Neutrophil (primary cell): ENCODE measurements at regions not wholly inside any gene's neighbourhood (a gene's known extent, or its start where the extent isn't known, plus 50 kb on each side); places are given as distances from the start of the nearest gene placed in this dataset.

Experiments used
- H3K27ac ChIP-seq: fragments of 200-600 bp; sonication (generic); 2 replicates; pipeline ENCODE4 v1.5.1; 2016; ENCODE audit warnings: mild to moderate bottlenecking, moderate library complexity
- H3K27me3 ChIP-seq: fragments of 200-600 bp; sonication (generic); 2 replicates; pipeline ENCODE4 v1.6.0; 2016; ENCODE audit warnings: mild to moderate bottlenecking
- H3K36me3 ChIP-seq: fragments of 200-600 bp; sonication (generic); 2 replicates; pipeline ENCODE4 v1.5.1; 2017
- H3K4me1 ChIP-seq, 2 experiments: fragments of 200-600 bp in 1 of 2; sonication (generic) in 1 of 2; 1 replicate in 1 of 2; 2 replicates in 1 of 2; pipeline versions ENCODE4 v1.5.1 to v1.6.1; 2013 to 2016; ENCODE audit warnings: low read depth in 1 of 2, low read length in 1 of 2, mild to moderate bottlenecking in 1 of 2, moderate library complexity in 1 of 2; ENCODE audit not compliant: control insufficient read depth in 1 of 2, insufficient read depth in 1 of 2
- H3K4me3 ChIP-seq, 2 experiments: fragments of 200-600 bp in 1 of 2; sonication (generic) in 1 of 2; 1 replicate in 1 of 2; 2 replicates in 1 of 2; pipeline ENCODE4 v1.5.1; 2013 to 2016; ENCODE audit warnings: low read depth in 1 of 2, low read length in 1 of 2, mild to moderate bottlenecking in 1 of 2, moderate library complexity in 1 of 2
- H3K9me3 ChIP-seq: fragments of 200-600 bp; sonication (generic); 2 replicates; pipeline ENCODE4 v1.5.1; 2016
- TF ChIP-seq, protein P1 (sequence below): fragments of 200-600 bp; sonication (generic); IDR thresholded peaks from 2 replicates; pipeline ENCODE4 v1.5.1; 2016; ENCODE audit warnings: antibody characterized with exemption

DNA sequence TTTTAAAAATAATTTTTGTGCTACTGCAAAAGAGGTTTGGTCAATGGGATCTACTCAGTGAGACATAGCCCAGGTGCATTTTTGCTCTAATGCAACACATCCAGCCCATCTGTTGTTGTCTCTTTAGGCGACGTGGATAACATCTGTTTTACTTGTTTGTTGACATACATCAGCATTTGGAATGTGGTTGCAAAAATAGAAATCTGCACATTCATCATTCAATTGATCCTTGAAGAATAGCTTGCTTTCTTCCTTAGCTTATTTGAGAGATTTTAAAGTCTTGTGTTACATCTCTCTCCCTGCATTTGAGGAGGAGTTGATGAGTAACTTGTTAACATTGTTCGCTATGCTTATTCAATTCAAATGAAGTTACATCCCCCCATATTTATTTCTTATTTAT lies 1202.3 kb downstream of the NSUN3 start:
- no peaks in the 10 kb centered on the region for H3K27me3 ChIP-seq
- no peaks in the 10 kb centered on the region for H3K4me1 ChIP-seq
- no peak overlapping the region for H3K4me3 ChIP-seq
- no peaks in the 10 kb centered on the region for H3K9me3 ChIP-seq
- H3K36me3 ChIP-seq, result no peaks in the 10 kb centered on the region
- TF ChIP-seq, protein P1, sequence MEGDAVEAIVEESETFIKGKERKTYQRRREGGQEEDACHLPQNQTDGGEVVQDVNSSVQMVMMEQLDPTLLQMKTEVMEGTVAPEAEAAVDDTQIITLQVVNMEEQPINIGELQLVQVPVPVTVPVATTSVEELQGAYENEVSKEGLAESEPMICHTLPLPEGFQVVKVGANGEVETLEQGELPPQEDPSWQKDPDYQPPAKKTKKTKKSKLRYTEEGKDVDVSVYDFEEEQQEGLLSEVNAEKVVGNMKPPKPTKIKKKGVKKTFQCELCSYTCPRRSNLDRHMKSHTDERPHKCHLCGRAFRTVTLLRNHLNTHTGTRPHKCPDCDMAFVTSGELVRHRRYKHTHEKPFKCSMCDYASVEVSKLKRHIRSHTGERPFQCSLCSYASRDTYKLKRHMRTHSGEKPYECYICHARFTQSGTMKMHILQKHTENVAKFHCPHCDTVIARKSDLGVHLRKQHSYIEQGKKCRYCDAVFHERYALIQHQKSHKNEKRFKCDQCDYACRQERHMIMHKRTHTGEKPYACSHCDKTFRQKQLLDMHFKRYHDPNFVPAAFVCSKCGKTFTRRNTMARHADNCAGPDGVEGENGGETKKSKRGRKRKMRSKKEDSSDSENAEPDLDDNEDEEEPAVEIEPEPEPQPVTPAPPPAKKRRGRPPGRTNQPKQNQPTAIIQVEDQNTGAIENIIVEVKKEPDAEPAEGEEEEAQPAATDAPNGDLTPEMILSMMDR, result no peak
- no peak overlapping the region for H3K27ac ChIP-seq

DNA sequence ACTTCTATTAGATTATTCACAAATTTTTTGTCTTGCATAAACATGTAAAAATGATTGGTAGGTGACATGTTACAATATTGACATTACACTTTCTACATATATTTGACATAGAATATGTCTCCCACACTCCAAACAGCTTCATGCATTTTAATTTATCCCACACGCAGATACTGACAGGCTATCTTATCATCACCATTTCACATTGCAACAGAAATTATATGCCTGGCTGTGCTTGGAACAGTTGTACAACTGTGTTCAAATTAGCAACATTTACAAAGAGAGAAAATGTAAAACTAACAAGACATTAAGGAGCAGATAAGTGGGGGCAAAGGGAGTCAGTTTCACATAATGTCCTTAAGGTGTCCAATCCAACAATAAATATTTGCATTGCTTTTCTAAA lies 1208.5 kb downstream of the NSUN3 start:
- Histone ChIP-seq H3K4me3 (no peak overlapping the region), H3K27ac (no peak overlapping the region), H3K4me1 (no peaks in the 10 kb centered on the region), H3K9me3 (no peaks in the 10 kb centered on the region), H3K27me3 (no peaks in the 10 kb centered on the region), H3K36me3 (no peaks in the 10 kb centered on the region)
- TF ChIP-seq, protein P1, result no peak

DNA sequence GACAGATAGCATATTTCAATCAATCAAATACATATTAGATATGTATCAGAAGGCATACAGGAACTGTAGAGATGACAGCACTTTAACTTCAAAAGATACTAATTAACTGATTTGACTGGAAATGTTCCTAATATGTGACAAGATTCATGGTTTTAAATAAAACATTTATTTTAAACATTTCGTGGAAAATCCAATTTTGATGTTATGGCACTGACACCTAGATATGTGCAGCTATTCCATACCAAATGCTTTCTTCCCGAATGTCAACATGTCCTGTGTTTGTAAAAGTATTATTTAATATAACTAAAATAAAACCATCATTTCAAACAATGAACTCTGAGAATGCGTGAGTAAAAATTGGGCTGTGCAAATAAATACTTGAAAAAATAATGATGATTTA lies 1209.3 kb downstream of the NSUN3 start:
- H3K4me3 ChIP-seq, result no peak overlapping the region
- no peaks in the 10 kb centered on the region for H3K36me3 ChIP-seq
- H3K4me1 ChIP-seq, result no peaks in the 10 kb centered on the region
- TF ChIP-seq, protein P1, result no peak
- H3K27me3 ChIP-seq, result no peaks in the 10 kb centered on the region
- H3K27ac ChIP-seq, result no peak overlapping the region
- H3K9me3 ChIP-seq, result no peaks in the 10 kb centered on the region

GRCh38 chr3:95272781-95273180 lies 1209.9 kb downstream of the NSUN3 start:
- Histone ChIP-seq H3K9me3 (no peaks in the 10 kb centered on the region), H3K4me3 (no peak overlapping the region), H3K36me3 (no peaks in the 10 kb centered on the region), H3K27me3 (no peaks in the 10 kb centered on the region), H3K4me1 (no peaks in the 10 kb centered on the region), H3K27ac (no peak overlapping the region)
- TF ChIP-seq, protein P1, result no peak

- TF ChIP-seq, protein P1, result no peak
- Histone ChIP-seq H3K27me3 (no peaks in the 10 kb centered on the region), H3K27ac (no peak overlapping the region), H3K4me3 (no peak overlapping the region), H3K36me3 (no peaks in the 10 kb centered on the region), H3K9me3 (no peaks in the 10 kb centered on the region), H3K4me1 (no peaks in the 10 kb centered on the region)
Observed at GRCh38 chr3:95277613-95278012, 1214.8 kb downstream of the NSUN3 start.

- H3K36me3 ChIP-seq, result no peaks in the 10 kb centered on the region
- H3K4me1 ChIP-seq, result no peaks in the 10 kb centered on the region
- no peak overlapping the region for H3K4me3 ChIP-seq
- no peaks in the 10 kb centered on the region for H3K27me3 ChIP-seq
- TF ChIP-seq, protein P1, result no peak
- no peak overlapping the region for H3K27ac ChIP-seq
- H3K9me3 ChIP-seq, result no peaks in the 10 kb centered on the region
Observed at GRCh38 chr3:95280711-95281352, 1218.0 kb downstream of the NSUN3 start.
